GM19351 (cell line): ENCODE measurements at regions not wholly inside any gene's neighbourhood (a gene's known extent, or its start where the extent isn't known, plus 50 kb on each side); places are given as distances from the start of the nearest gene placed in this dataset.

Experiments used
- ATAC-seq: cut with Tn5 transposase; IDR thresholded peaks from one replicate; pipeline ENCODE4 v1.9.1; 2021; ENCODE audit warnings: mild to moderate bottlenecking, moderate library complexity; ENCODE audit not compliant: unreplicated experiment

GRCh38 chr11:32200136-32200847, 109.4 kb downstream of the RCN1 start:
- no peak for ATAC-seq

GRCh38 chr11:32204751-32205150, 113.9 kb downstream of the RCN1 start:
- no peak for ATAC-seq

- ATAC-seq, result no peak
These were observed 119.7 kb downstream of the RCN1 start for GRCh38 chr11:32210556-32210955.

GRCh38 chr11:32213223-32213622, 122.3 kb downstream of the RCN1 start:
- peak; percentile 62 for ATAC-seq

GRCh38 chr11:32215157-32215556, 124.3 kb downstream of the RCN1 start:
- no peak for ATAC-seq

GRCh38 chr11:32216749-32217148, 125.9 kb downstream of the RCN1 start:
- ATAC-seq, result no peak

- ATAC-seq, result no peak
These were observed 128.4 kb downstream of the RCN1 start for GRCh38 chr11:32219320-32219719.

- no peak for ATAC-seq
These were observed 130.7 kb downstream of the RCN1 start for GRCh38 chr11:32221476-32222032.

GRCh38 chr11:32224580-32224979, 133.7 kb downstream of the RCN1 start:
- no peak for ATAC-seq

- ATAC-seq, result no peak
These were observed 134.9 kb downstream of the RCN1 start for GRCh38 chr11:32225571-32226285.

GRCh38 chr11:32226480-32226879, 135.6 kb downstream of the RCN1 start:
- ATAC-seq, result no peak

GRCh38 chr11:32229576-32230240, 138.8 kb downstream of the RCN1 start:
- no peak for ATAC-seq

GRCh38 chr11:32231909-32232493, 141.1 kb downstream of the RCN1 start:
- ATAC-seq, result peak; percentile 98

GRCh38 chr11:32232516-32232915, 141.6 kb downstream of the RCN1 start:
- no peak for ATAC-seq

- no peak for ATAC-seq
These were observed 142.4 kb downstream of the RCN1 start for GRCh38 chr11:32233276-32233675.

GRCh38 chr11:32233928-32234327, 143.1 kb downstream of the RCN1 start:
- ATAC-seq, result no peak

- no peak for ATAC-seq
These were observed 153.6 kb downstream of the RCN1 start for GRCh38 chr11:32244453-32244852.

- no peak for ATAC-seq
These were observed 162.8 kb downstream of the RCN1 start for GRCh38 chr11:32253706-32254105.

- ATAC-seq, result no peak
These were observed 165.0 kb downstream of the RCN1 start for GRCh38 chr11:32255841-32256240.

- no peak for ATAC-seq
These were observed 165.6 kb downstream of the RCN1 start for GRCh38 chr11:32256466-32256865.

- ATAC-seq, result peak; percentile 97
These were observed 168.8 kb downstream of the RCN1 start for GRCh38 chr11:32259641-32260081.
